ENCODE measurements at regions not wholly inside any gene's neighbourhood (a gene's known extent, or its start where the extent isn't known, plus 50 kb on each side); places are given as distances from the start of the nearest gene placed in this dataset.
A peak's percentile ranks its signal among the peaks of the same experiment; 100 is the strongest.
"Not testable (repeated sequence)": the region's sequence is repeated elsewhere in the genome, so short reads cannot be mapped to it uniquely, and the experiment has no call there.

- peak; percentile 14 for DNase-seq (ENCODE audit: low spot score)
Measured at GRCh38 chr12:59346248-59346647, 249.6 kb upstream of the SLC16A7 start.

GRCh38 chr12:59345406-59345805, 250.4 kb upstream of the SLC16A7 start:
- DNase-seq (ENCODE audit: low spot score): no peak

DNA sequence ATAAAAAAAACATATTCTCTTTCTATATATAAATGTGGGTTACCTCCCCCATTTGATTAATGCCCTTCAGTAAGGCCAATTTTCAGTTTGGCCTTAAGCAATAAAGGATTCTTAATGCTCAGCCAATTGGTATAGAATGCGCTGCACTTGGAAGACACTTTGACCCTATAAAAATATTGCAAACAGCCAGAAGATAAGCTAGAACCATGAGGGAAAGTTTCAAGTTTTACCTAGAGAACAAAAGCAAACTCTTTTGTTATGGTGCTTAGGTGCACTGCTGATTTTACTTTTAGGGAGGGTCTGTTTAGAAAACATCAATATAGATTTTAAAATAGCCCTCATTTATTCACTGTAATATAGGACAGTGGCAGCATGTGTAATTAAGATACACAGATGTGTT, 251.6 kb upstream of the SLC16A7 start:
- no peak for DNase-seq (ENCODE audit: low spot score)

DNA sequence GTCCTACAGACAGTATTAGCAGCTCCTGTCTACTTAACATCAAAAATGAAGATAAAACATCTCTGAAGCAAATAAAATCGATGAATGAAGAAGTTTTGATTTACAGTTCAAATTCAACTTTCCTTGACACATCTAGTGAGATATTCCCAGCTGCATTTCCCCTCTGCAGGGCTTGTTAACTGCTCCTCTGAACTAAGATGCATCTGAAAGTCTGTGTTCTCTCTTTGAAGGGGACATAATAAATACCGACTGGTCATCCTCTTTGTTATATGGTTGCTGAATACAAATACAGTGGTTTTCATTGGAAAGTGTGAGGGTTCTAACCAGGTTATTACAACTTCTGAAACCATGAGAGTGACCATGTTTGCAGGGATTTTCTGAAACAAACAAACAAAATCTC, 266.4 kb upstream of the SLC16A7 start:
- no peak for DNase-seq (ENCODE audit: low spot score)

- not testable (repeated sequence) for DNase-seq (ENCODE audit: low spot score)
Measured at GRCh38 chr12:59328395-59329075, 267.3 kb upstream of the SLC16A7 start.

DNA sequence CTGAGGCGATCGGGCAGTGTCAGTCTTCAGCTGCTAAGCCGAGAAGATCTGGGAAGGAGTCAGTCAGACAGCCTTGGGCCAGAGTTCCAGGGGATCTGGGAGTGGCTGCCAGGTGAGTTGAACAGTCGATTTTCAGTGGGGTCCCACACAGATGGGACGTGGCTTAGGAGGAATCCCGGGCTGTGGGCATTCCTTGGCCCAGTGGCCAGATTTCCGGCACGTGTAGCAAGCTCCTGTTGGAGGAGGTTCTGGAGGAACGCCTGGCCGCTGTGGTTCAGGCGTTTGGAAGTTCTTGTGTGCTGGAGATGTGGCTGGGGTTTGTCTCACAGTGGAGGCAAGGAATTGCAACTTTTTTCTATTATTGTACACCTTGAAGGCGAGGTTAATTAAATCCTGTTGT, 269.4 kb upstream of the SLC16A7 start:
- DNase-seq (ENCODE audit: low spot score): not testable (repeated sequence)

DNA sequence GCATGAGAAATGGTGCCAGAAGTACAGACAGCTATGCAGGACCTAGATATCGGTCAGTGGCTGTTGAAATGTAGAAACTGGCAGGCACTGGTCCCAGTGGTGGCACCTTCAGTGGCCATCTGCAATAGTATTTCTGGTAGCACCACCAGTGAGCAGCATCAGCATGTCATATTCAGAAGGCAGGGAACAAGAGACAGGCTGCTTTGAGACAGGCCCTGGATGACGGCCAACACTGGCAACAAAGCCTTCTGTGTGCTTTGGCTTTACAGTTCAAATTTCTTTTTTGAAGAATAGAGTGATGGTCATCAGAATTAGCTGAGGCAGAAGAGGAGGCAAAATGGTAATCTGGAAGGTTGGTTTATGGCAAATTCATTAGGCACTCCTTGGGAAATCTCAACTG, 273.4 kb upstream of the SLC16A7 start:
- no peak for DNase-seq (ENCODE audit: low spot score)

DNA sequence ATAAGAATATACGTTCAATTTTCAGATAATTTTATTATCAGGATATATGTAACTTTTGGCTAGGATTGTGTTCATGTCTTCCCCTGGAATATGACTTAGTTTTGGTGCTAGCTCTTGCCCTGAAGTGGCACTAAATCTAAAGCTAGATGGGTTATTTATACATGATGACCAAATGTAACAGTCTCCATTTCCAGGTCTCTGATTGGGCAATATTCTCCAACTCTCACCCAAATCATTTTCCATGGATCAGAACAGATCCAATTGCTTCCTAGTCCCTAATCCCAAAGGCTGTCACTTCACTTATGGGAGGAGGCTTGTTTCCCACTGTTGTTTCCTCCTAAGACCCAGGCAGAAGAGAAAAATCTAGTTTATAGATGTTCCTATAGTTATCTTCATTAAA, 274.6 kb upstream of the SLC16A7 start:
- DNase-seq (ENCODE audit: low spot score): no peak

DNA sequence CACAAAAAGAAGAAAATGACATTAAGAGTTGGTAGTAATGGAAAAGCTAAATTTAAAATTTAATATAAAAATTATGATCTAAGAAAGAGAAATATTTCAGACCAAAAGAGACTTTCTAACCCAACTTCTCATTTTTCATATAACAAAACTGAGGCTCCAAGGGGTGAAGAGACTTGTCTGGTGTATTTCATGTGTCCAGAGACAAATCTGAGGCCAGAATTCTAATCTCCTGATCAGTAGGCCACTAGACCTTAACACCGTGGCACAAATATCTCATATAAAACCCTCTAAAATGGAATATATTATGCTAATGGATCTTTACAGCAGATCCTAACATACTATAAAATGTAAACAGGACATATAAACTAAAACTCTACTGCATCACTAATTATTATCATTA, 275.7 kb upstream of the SLC16A7 start:
- DNase-seq (ENCODE audit: low spot score): no peak

GRCh38 chr12:59318940-59319339, 276.9 kb upstream of the SLC16A7 start:
- DNase-seq (ENCODE audit: low spot score): no peak

DNA sequence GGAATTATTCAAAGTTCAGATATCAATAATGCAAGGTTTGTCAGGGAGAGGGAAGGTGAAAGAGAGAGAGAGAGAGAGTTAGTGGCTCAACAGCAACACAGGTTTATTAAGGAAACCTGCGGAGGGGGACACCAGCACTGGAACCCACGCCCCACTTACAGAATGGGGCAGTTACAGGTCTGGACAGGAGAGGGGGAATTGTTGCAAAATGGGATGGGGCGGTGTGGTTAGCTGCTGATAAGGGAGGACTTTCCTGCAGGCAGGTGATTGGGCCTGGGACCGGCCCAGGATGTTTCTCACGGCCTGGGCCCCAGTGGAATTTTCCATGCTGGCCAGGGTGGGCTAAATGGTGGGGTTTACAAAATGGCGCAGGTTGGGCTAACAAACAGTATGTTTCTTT, 278.2 kb upstream of the SLC16A7 start:
- DNase-seq (ENCODE audit: low spot score): no peak

- DNase-seq (ENCODE audit: low spot score): no peak
Measured at GRCh38 chr12:59316938-59317337, 278.9 kb upstream of the SLC16A7 start.

DNA sequence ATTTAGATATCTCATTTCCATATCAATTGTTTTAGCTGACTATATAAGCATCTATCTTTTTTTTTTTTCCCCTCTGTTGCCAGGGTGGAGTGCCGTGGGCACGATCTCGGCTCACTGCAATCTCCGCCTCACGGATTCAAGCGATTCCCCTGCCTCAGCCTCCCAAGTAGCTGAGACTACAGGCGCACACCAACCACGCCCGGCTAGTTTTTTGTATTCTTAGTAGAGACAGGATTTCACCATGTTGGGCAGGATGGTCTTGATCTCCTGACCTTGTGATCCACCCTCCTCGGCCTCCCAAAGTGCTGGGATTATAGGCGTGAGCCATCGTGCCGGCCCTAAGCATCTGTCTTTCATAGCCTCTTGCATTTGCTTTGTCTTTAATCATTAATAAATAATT, 279.5 kb upstream of the SLC16A7 start:
- not testable (repeated sequence) for DNase-seq (ENCODE audit: low spot score)

DNA sequence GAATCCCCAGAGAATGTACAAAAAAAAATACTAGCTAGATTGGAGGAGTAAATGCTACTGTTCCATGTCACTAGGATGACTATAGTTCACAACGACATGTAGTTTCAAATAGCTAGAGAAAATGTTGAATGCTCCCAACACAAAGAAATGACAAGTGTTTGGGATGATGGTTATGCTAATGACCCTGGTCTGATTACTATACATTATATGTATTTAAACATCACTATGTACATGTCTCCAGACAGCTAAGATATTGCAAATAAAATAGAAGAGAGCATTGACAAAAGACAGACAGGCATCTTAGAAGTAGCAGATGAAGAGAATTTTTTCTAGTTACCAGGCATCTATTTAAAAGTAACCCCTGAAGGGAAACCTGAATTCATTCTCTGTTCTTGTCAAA, 281.6 kb upstream of the SLC16A7 start:
- DNase-seq (ENCODE audit: low spot score): no peak

GRCh38 chr12:59304077-59304721, 291.6 kb upstream of the SLC16A7 start:
- no peak for DNase-seq (ENCODE audit: low spot score)

- no peak for DNase-seq (ENCODE audit: low spot score)
Measured at GRCh38 chr12:59298296-59298695, 297.5 kb upstream of the SLC16A7 start.

- DNase-seq (ENCODE audit: low spot score): no peak
Measured at GRCh38 chr12:59294221-59294620, 301.6 kb upstream of the SLC16A7 start.

DNA sequence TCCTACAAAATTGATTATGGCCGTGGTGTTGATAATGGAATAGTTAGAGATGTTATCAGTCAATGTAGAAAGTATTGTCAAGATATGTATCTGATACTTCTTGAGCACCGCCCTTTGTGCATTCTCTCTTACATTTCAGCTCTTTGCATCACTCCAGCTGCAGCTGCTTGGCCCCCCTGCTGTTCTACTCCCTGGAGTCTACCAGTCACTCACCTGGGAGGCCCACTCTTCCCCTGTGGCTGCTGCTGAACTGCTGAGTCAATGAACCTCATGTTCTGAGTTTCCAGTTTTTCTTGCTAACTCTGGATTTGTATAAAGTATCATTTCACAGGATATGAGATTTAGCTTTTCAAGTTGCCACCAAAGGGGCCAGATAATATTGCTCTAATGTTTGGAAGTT, 312.8 kb upstream of the SLC16A7 start:
- DNase-seq (ENCODE audit: low spot score): no peak

- not testable (repeated sequence) for DNase-seq (ENCODE audit: low spot score)
Measured at GRCh38 chr12:59273561-59273960, 322.3 kb upstream of the SLC16A7 start.

DNA sequence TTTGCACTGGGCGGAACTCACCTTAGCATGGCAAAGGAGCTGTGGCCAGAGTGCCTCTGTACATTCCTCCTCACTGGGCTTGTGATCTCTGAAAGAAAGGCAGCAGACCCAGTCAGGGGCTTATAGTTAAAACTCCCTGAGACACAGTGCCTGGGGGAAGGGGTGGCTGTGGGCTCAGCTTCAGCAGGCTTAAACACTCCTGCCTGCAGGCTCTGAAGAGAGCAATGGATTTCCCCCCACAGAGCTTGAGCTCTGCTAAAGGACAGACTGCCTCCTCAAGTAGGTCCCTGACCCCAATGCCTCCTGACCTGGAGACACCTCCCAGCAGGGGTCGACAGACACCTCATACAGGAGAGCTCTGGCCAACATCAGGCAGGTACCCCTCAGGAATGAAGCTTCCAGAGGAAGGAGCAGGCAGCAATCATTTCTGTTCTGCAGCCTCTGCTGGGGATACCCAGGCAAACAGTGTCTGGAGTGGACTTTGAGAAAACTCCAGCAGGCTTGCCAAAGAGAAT, 327.5 kb upstream of the SLC16A7 start:
- DNase-seq (ENCODE audit: low spot score): no peak

GRCh38 chr12:59260202-59260601, 335.6 kb upstream of the SLC16A7 start:
- no peak for DNase-seq (ENCODE audit: low spot score)

GRCh38 chr12:59252731-59253130, 332.4 kb upstream of the LRIG3 start:
- DNase-seq (ENCODE audit: low spot score): no peak

GRCh38 chr12:59250766-59251165, 330.5 kb upstream of the LRIG3 start:
- no peak for DNase-seq (ENCODE audit: low spot score)
